Psoas muscle (tissue), 7 donors: ENCODE measurements at regions not wholly inside any gene's neighbourhood (a gene's known extent, or its start where the extent isn't known, plus 50 kb on each side); places are given as distances from the start of the nearest gene placed in this dataset.
A peak's percentile ranks its signal among the peaks of the same experiment; 100 is the strongest.

Experiments used
- ATAC-seq, 4 donors: fragments of 200-7000 bp; cut with Tn5 transposase; one replicate each; pipeline ENCODE4 v1.9.1; 2020; ENCODE audit warnings: moderate library complexity in 3 of 4, mild to moderate bottlenecking in 2 of 4
- DNase-seq, 2 donors: peaks; one replicate each; pipeline ENCODE4 v3.0.0-alpha.2; 2020
- H3K27ac ChIP-seq: fragments of 200-600 bp; one replicate; pipeline ENCODE4 v1.8.0; 2022
- H3K27me3 ChIP-seq, 3 donors: fragments of 200-600 bp in 1 of 3; one replicate each; pipeline versions ENCODE4 v1.6.1 to v1.8.0; 2013 to 2022; ENCODE audit warnings: low read length in 2 of 3, mild to moderate bottlenecking in 2 of 3, moderate library complexity in 1 of 3; ENCODE audit not compliant: insufficient read depth in 3 of 3
- H3K36me3 ChIP-seq, 2 donors: fragments of 200-600 bp in 1 of 2; one replicate each; pipeline versions ENCODE4 v1.6.1 to v1.8.0; 2013 to 2022; ENCODE audit warnings: low read depth in 1 of 2, mild to moderate bottlenecking in 1 of 2, moderate library complexity in 1 of 2; ENCODE audit not compliant: insufficient read depth in 1 of 2
- H3K4me1 ChIP-seq: fragments of 200-600 bp; one replicate; pipeline ENCODE4 v1.8.0; 2022
- H3K4me3 ChIP-seq: fragments of 200-600 bp; one replicate; pipeline ENCODE4 v1.8.0; 2022; ENCODE audit warnings: mild to moderate bottlenecking
- H3K9me3 ChIP-seq: fragments of 200-600 bp; one replicate; pipeline ENCODE4 v1.8.0; 2022
- WGBS, 3 donors: extraction: QIAGEN DNeasy Blood & Tissue Kit; methylation state at CpG; one replicate each; pipeline versions ENCODE4 v1.1.6 to v1.1.7; 2013; 5-methylcytosine and 5-hydroxymethylcytosine counted together
- intact Hi-C, 2 donors: fragments of 100-400 bp; cut with DNase I; formaldehyde crosslinking; loops; one replicate each; pipeline versions ENCODE4 v1.11.0 to v1.14.2; 2022
- TF ChIP-seq, protein P1 (sequence below): fragments of 200-600 bp; IDR thresholded peaks from one replicate; pipeline ENCODE4 v1.8.0; 2022; ENCODE audit warnings: antibody characterized with exemption
- donor health status: healthy with polysubstance abuse.
- donor health status: DM: no; HTN: no; CAD: no; lungs with moderate emphysema.
- donor health status: Bipolar disorder and iron deficiency.
- donor health status: healthy.
- donor health status: DM: yes; HTN: yes; CAD: no.
- donor health status: DM: no; HTN: no; CAD: no.
- donor health status: DM: yes; HTN: yes; CAD: no.

DNA sequence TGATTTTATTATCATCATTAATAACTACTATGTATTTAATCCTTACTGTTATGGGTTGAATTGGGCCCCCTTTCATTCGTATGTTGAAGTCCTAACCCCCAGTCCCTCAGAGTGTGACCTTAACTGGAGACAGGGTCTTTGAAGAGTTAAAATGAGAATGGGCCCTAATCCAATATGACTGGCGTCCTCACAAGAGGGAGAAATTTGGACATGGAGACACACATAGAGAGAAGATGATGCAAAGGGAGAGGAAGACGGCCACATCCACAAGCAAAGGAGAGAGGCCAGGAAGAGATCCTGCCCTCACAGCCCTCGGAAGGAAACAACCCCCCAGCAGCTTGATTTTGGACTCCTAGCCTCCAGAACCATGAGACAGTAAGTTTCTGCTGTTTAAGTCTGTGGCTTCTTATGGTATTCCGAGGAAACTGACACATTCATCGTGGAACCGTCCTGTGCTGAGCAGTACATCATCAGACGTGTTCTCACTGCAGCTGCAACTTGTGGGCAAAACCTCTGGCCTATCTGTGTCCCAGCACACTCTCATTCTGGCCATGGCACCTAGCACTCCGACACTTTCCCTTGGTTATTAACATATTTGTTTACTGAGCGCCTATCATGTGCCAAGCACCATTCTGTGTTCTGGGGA is 127.6 kb downstream of the SLC38A6 start:
- Histone ChIP-seq H3K4me3 (no peak overlapping the region), H3K27me3 (no peaks in the 10 kb centered on the region), H3K4me1 (peaks cover 59% of the 10 kb centered on the region), H3K9me3 (no peaks in the 10 kb centered on the region), H3K36me3 (no peaks in the 10 kb centered on the region), H3K27ac (peak overlapping the region; percentile 73)
- TF ChIP-seq, protein P1, sequence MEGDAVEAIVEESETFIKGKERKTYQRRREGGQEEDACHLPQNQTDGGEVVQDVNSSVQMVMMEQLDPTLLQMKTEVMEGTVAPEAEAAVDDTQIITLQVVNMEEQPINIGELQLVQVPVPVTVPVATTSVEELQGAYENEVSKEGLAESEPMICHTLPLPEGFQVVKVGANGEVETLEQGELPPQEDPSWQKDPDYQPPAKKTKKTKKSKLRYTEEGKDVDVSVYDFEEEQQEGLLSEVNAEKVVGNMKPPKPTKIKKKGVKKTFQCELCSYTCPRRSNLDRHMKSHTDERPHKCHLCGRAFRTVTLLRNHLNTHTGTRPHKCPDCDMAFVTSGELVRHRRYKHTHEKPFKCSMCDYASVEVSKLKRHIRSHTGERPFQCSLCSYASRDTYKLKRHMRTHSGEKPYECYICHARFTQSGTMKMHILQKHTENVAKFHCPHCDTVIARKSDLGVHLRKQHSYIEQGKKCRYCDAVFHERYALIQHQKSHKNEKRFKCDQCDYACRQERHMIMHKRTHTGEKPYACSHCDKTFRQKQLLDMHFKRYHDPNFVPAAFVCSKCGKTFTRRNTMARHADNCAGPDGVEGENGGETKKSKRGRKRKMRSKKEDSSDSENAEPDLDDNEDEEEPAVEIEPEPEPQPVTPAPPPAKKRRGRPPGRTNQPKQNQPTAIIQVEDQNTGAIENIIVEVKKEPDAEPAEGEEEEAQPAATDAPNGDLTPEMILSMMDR: no peak
- DNase-seq (no peak), ATAC-seq (no peak)
- 60 to 75% (median 69%) methylated on average over 10 of the region's 10 CpGs for WGBS, 3 donors
- intact Hi-C loops: no loop called here

DNA sequence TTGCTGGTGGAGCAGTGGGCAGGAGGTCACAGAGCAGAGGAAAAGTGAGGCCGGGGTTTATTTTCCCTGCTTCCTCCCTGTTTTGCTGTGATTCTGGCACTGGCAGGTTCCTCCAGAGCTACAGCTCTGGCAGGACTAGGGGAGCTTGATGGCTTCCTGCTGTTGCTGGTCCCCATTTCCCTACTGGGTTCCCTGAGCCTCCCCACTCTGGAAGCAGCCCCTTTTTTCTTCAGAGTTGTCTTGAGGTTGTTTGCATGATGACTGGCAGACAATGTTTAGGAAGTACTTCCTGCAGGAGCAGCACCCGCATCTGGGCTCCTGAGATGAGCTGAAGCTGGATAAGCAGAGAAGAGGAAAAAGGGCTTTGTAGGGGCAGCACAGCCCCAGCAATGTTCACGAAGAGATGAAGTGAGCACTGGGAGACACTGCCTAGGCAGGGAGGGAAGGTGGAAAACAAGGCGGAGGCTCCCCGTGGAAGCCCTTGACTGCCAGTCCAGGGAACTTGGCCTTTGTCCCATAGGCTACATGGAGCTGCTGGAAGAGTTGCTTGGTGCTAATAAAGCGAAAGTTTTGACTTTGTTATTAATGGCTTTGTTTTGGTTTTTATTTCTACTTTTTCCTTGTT is 126.9 kb downstream of the SLC38A6 start:
- TF ChIP-seq, protein P1: no peak
- Histone ChIP-seq H3K27ac (peak overlapping the region; percentile 73), H3K4me3 (no peak overlapping the region), H3K36me3 (no peaks in the 10 kb centered on the region), H3K27me3 (no peaks in the 10 kb centered on the region), H3K4me1 (peaks cover 65% of the 10 kb centered on the region), H3K9me3 (no peaks in the 10 kb centered on the region)
- no peak for DNase-seq
- no peak for ATAC-seq
- WGBS, 3 donors: 57 to 68% (median 58%) methylated on average over 6 of the region's 6 CpGs
- intact Hi-C loops: no loop called here

DNA sequence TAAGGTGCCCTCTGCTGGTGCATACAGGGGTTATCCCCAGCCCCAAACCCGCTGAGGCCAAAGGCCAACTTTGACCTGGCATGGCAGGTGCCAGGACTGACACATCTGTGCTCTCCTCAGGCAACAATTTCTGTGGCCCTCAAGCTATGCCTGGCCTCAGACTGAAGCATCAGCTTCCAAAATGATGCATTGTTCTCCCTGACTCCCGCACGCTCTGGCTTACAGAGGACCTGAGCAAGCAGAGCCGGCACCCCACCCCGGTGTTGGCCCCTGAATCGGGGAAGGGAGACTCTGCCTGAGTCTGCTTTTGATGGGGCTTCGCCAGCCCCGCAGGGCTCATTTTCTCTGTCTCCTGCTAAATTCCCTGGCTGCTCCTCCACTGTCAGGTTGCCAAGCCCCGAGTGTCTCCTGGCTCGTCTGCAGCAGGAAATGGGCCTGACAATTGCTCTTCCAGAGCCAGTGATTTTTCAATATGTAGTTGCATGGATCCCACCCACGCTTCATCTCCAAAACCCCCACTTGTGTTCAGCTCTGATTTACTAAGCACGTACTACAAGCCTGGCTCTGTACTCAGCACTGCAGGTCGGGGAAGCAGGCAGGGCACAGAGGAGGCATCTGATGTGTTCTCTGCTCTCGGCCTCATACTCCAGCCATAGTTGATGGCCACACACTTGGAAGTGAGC is 126.1 kb downstream of the SLC38A6 start:
- DNase-seq: peak; percentile 77 to 83
- WGBS, 3 donors: 18 to 34% (median 25%) methylated on average over 14 of the region's 14 CpGs
- Histone ChIP-seq H3K36me3 (no peaks in the 10 kb centered on the region), H3K27me3 (no peaks in the 10 kb centered on the region), H3K9me3 (no peaks in the 10 kb centered on the region), H3K27ac (peak overlapping the region; percentile 73), H3K4me1 (peaks cover 74% of the 10 kb centered on the region), H3K4me3 (peak overlapping the region; percentile 6)
- intact Hi-C loops: no loop called here
- TF ChIP-seq, protein P1: peak; percentile 17
- ATAC-seq: peak; percentile 30 to 53 (median 32)

DNA sequence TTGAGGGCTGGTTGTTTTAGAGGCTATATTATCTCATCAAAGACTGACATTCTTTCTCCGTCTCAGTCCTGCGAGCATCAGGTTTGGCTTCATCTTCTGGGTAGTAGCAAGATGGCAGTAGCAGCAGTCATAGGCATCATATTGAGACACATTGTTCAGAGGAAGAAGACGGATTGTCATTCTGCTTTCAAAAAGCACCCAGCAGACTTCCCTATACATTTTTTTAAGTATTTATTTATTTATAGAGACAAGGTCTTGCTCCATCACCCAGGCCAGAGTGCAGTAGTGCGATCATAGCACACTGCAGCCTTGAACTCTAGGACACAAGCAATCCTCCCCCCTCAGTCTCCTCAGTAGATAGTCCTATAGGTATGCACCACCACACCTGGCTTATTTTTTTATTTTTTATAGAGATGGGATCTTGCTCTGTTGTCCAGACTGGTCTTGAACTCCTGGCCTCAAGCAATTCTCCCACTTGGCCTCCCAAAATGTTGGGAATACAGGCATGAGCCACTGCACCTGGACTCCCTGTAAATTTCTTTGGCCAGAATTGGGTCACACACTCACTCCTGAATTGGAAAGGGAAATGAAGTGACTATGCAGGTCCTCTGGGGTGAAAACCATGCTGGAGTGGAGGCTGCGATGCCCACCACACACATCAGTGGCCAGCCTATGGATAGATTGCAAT is 125.4 kb downstream of the SLC38A6 start:
- TF ChIP-seq, protein P1: no peak
- H3K27ac ChIP-seq: peak overlapping the region; percentile 73
- WGBS, 3 donors: 95 to 98% (median 96%) methylated on average over 5 of the region's 5 CpGs

More for the DNA sequence above, 125.4 kb downstream of the SLC38A6 start:
- no peaks in the 10 kb centered on the region for H3K27me3 ChIP-seq
- H3K4me3 ChIP-seq: no peak overlapping the region
- intact Hi-C loops: no loop called here
- DNase-seq: no peak
- H3K4me1 ChIP-seq: peaks cover 78% of the 10 kb centered on the region
- H3K36me3 ChIP-seq: no peaks in the 10 kb centered on the region
- H3K9me3 ChIP-seq: no peaks in the 10 kb centered on the region
- no peak for ATAC-seq
